ENCODE measurements at regions not wholly inside any gene's neighbourhood (a gene's known extent, or its start where the extent isn't known, plus 50 kb on each side); places are given as distances from the start of the nearest gene placed in this dataset.
A peak's percentile ranks its signal among the peaks of the same experiment; 100 is the strongest.

DNA sequence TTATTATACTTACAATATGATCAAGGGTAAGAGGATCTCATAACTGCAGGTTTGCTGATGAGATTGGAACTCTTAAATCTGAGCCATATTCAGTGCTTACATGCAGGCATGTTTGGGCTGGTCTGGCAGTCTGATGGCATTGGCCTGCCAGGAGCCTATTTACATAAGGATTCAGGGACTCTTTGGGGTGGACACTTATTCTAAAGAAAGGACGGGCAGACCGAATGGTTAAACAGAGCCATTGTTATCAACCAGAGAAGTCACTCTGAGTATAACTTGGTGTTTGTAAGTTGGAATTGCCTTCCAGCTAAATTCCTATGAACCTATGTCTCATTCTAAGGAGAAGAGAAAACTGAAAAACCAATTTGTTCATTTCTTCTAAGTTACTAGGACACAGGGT is 932.8 kb downstream of the IGSF11 start:
- no peak for TF ChIP-seq CTCF (conservative IDR thresholded peaks at IDR 0.05; ENCODE audit: control insufficient read depth, insufficient read depth, low read depth, low read length)
- DNase-seq (ENCODE audit: low read depth): no peak
- H3K4me3 ChIP-seq (ENCODE audit: control insufficient read depth, low read depth, low read length): no peak overlapping the region

DNA sequence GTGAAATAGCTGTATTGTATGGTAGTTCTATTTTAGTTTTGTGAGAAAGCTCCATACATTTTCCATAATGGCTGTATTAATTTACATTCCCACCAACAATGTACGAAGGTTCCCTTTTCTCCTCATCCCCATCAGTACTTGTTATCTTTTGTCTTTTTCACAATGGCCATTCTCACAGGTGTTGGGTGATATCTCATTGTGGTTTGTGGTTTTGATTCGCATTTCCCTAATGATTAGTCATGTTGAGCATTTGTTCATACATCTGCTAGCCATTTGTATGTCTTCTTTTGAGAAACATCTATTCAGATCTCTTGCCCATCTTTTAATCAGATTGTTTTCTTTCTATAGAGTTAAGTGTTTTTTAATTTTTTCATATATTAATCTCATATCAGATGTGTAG is 931.9 kb downstream of the IGSF11 start:
- no peak overlapping the region for H3K4me3 ChIP-seq (ENCODE audit: control insufficient read depth, low read depth, low read length)
- peak; percentile 16 for DNase-seq (ENCODE audit: low read depth)
- no peak for TF ChIP-seq CTCF (conservative IDR thresholded peaks at IDR 0.05; ENCODE audit: control insufficient read depth, insufficient read depth, low read depth, low read length)

- no peak overlapping the region for H3K4me3 ChIP-seq (ENCODE audit: control insufficient read depth, low read depth, low read length)
- DNase-seq (ENCODE audit: low read depth): no peak
- no peak for TF ChIP-seq CTCF (conservative IDR thresholded peaks at IDR 0.05; ENCODE audit: control insufficient read depth, insufficient read depth, low read depth, low read length)
Measured at GRCh38 chr3:118108201-118108600, 926.4 kb downstream of the IGSF11 start.

GRCh38 chr3:118108769-118109168 is 925.9 kb downstream of the IGSF11 start:
- no peak for TF ChIP-seq CTCF (conservative IDR thresholded peaks at IDR 0.05; ENCODE audit: control insufficient read depth, insufficient read depth, low read depth, low read length)

GRCh38 chr3:118110211-118110610 is 924.4 kb downstream of the IGSF11 start:
- TF ChIP-seq CTCF (conservative IDR thresholded peaks at IDR 0.05; ENCODE audit: control insufficient read depth, insufficient read depth, low read depth, low read length): no peak
- no peak for DNase-seq (ENCODE audit: low read depth)
- no peak overlapping the region for H3K4me3 ChIP-seq (ENCODE audit: control insufficient read depth, low read depth, low read length)

More at GRCh38 chr3:118108769-118109168, 925.9 kb downstream of the IGSF11 start:
- no peak overlapping the region for H3K4me3 ChIP-seq (ENCODE audit: control insufficient read depth, low read depth, low read length)
- no peak for DNase-seq (ENCODE audit: low read depth)

- no peak for DNase-seq (ENCODE audit: low read depth)
- TF ChIP-seq CTCF (conservative IDR thresholded peaks at IDR 0.05; ENCODE audit: control insufficient read depth, insufficient read depth, low read depth, low read length): no peak
- H3K4me3 ChIP-seq (ENCODE audit: control insufficient read depth, low read depth, low read length): no peak overlapping the region
Measured at GRCh38 chr3:118116991-118117390, 917.7 kb downstream of the IGSF11 start.

DNA sequence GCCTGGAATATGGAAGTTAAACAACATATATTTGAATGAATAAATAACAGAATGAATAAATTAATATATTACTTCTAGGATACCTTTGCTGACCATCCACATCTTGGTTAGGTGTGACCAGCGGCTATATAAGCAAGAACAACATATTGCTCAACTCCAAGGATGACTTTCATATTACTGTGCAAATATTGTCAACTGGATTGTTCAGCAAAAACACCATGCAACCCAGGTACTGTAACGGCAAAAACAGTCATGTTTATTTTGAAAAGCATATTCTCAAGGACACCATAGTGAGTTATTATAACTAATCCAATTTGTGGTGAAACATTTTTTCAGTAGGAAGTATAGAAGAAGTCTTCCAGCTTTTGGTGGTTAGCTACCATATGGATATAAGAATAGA is 907.9 kb downstream of the IGSF11 start:
- TF ChIP-seq CTCF (conservative IDR thresholded peaks at IDR 0.05; ENCODE audit: control insufficient read depth, insufficient read depth, low read depth, low read length): no peak
- no peak overlapping the region for H3K4me3 ChIP-seq (ENCODE audit: control insufficient read depth, low read depth, low read length)
- no peak for DNase-seq (ENCODE audit: low read depth)

Data from fibroblast of mammary gland (primary cell).